Keratinocyte (primary cell): ENCODE measurements at regions not wholly inside any gene's neighbourhood (a gene's known extent, or its start where the extent isn't known, plus 50 kb on each side); places are given as distances from the start of the nearest gene placed in this dataset.

Experiments
- CTCF ChIP-seq, 3 experiments: IDR thresholded peaks in 1 of 3; conservative IDR thresholded peaks in 1 of 3; optimal IDR thresholded peaks in 1 of 3; 2 replicates in 2 of 3; 3 replicates in 1 of 3; pipeline versions ENCODE3 to v1.5.1; 2011; ENCODE audit warnings: low read length in 3 of 3, mild to moderate bottlenecking in 3 of 3, moderate library complexity in 2 of 3, control low read depth in 1 of 3, inconsistent platforms in 1 of 3; ENCODE audit not compliant: insufficient read depth in 2 of 3; ENCODE audit errors: extremely low read depth in 1 of 3
- EZH2 ChIP-seq: IDR thresholded peaks from one replicate; pipeline ENCODE4 v1.6.1; 2012; ENCODE audit warnings: inconsistent platforms, mild to moderate bottlenecking, low read length, moderate library complexity

- TF ChIP-seq CTCF (optimal IDR thresholded peaks at IDR 0.05 in 1 of 3, IDR thresholded peaks at IDR 0.05 in 1 of 3, conservative IDR thresholded peaks at IDR 0.05 in 1 of 3; ENCODE audit: extremely low read depth in 1 of 3, insufficient read depth in 2 of 3, low read length in 3 of 3) (no peak), EZH2 (no peak)
Measured at GRCh38 chr11:109184376-109184775, 237.6 kb upstream of the C11orf87 start.
